Activated CD4-positive, CD25-positive, alpha-beta regulatory T cell treated with anti-CD3 and anti-CD28 coated beads, Interleukin-2, amount 50 U/mL, for 24 hours (primary cell): ENCODE measurements at regions not wholly inside any gene's neighbourhood (a gene's known extent, or its start where the extent isn't known, plus 50 kb on each side); places are given as distances from the start of the nearest gene placed in this dataset.

Experiments
- ATAC-seq, 2 donors: fragments of 150-1000 bp; cut with Tn5 transposase; one replicate each; pipeline ENCODE4 v1.10.0; 2021; ENCODE audit warnings: mild to moderate bottlenecking in 1 of 2, moderate library complexity in 1 of 2

- no peak for ATAC-seq
These were observed 154.5 kb upstream of the ZNF32 start for GRCh38 chr10:43802988-43803696.

DNA sequence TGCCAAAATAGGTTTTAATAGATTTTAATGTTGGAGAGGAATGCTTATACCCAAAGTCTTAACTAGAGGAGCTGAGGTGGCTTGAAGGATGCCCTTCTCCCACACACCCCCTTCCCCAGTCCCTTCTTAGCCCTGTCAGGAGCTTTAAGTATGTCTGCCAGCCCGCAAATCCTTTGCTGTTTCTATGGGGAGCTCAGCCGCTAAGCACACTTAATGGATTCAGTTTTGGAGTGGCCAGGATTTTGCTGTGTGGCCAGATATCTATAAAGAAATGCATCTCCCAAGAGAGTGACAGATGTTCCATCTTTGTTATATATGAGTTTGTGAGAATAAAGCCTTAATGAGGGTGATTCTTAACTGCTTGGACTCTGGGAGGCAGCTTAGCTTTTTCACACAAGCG is 152.9 kb upstream of the ZNF32 start:
- ATAC-seq: no peak

- ATAC-seq: no peak
These were observed 152.5 kb upstream of the ZNF32 start for GRCh38 chr10:43801140-43801539.

- no peak for ATAC-seq
These were observed 148.1 kb upstream of the ZNF32 start for GRCh38 chr10:43796781-43797180.

GRCh38 chr10:43795639-43796038 is 147.0 kb upstream of the ZNF32 start:
- ATAC-seq: no peak

DNA sequence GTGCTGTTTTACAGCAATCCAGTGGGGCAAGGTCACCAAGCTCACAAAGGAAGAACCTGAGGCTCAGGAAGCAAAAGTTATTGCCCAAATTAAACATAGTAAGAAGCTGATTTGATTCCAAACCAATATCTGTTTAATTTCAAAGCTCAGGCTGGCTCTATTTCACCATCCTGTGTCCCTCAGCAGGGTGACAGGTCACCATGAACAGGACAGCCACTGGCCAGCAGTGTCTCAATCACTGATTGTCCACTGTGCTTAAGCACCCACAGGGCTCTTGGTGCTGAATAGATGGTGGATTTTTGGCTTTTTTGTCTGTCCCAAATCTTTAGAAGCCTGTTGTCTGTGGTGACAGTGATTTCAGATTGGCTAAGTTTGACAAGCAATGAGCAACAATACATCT is 146.4 kb upstream of the ZNF32 start:
- ATAC-seq: no peak

DNA sequence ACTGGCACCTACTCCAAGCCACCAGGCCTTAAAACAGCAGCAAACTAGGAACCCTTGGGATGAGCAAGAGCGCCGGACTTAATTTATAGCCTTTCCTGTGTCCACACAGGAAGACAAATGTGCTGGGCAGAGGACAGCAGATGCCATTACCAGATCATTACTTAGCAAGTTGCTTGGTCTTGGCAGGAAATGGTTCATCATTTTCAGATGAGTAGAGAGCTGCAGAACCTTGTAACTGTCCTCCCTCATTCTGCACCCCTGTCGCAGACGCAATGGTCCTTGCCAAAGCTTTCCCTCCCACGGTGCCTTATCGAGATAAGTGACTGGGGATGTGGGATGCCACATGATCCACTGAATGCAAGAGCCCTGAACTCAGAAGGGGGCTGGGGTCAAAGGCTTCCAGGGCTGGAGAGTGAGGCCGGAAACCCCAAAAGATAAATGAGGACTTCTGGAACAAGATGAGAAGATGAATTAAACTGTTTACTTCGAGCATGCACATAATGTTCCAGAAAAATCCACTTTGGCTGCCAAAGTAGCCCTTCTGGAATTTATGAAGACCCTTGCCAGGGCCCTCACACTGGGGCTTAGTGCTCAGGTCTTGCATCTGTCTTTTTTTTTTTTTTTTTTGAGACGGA is 145.6 kb upstream of the ZNF32 start:
- ATAC-seq: no peak

DNA sequence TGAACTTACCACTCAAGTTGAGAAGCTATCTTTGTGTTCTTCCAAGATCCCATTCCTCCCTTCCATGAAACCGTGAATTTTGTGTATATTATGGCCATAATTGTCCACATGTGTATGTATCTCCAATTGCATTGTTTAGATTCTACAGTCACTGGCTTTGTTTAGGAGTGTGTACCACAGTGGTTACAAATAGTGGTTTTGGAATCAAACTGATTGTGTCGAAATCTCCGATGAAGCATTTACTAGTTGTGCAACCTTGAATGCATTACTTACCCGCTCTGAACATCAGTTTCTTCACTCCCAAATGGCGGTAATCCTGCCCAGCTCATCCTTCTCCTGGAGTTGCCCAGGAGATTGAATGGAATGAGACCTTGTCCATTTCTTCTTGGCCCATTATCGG is 145.0 kb upstream of the ZNF32 start:
- no peak for ATAC-seq

DNA sequence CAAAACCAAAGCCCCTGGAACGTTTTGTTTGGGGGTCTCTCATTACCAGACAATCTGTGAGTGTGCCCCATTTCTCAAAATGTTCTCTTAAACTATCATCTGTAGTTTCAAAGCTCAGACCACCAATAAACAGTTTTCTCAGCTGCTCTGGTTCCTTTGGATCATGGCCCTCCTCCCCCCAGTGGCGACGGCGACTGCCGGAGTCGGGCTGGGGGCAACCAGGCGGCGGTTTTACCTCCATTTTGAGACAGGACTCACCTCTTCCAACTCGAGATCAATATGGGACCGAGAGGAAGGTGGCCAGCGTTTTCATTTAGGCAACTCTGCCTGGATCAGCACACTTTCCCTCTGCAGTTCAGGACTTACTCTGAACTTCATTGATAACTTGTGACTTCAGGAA is 141.5 kb upstream of the ZNF32 start:
- no peak for ATAC-seq

GRCh38 chr10:43785252-43785651 is 136.6 kb upstream of the ZNF32 start:
- no peak for ATAC-seq

DNA sequence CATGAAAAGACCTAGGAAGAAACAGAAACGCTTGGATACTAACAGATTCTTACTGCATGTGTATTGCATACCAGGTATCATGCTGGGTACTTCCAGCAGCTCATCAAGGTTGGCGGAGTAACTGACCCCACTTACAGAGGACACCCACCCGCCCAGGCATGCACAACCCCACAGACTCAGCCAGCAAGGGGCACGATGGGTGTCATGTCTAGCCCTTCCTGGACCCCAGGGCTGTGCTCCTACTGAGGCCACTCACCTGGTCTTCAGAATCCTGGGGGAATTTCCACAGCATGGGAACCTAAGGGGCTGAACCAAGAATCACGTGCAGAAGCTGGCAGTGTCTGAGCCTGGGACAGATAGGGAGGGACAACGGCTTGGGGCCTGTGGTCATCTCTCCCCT is 134.1 kb upstream of the ZNF32 start:
- ATAC-seq: no peak

GRCh38 chr10:43781480-43782361 is 133.0 kb upstream of the ZNF32 start:
- peak; percentile 90 to 92 for ATAC-seq

DNA sequence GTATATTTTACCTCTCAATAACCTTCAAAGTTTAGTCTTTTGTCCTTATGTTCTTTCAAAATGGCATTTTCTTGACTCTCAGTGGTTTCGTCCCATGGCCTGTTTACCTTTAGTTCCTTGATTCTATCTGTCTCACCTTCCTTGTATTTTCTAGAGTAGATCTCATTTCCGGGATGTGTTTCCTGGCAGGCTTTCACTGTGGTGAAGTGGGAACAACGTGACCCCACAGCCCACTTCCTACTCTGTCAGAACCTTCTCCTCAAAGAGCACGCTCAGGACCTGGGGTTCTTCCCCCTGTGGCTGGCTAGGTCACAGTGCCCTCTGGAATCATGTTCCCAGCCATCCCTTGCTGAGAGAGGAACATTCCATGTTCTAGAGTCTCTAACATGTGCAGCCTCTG is 129.9 kb upstream of the ZNF32 start:
- ATAC-seq: no peak

GRCh38 chr10:43775384-43775783 is 126.7 kb upstream of the ZNF32 start:
- no peak for ATAC-seq

DNA sequence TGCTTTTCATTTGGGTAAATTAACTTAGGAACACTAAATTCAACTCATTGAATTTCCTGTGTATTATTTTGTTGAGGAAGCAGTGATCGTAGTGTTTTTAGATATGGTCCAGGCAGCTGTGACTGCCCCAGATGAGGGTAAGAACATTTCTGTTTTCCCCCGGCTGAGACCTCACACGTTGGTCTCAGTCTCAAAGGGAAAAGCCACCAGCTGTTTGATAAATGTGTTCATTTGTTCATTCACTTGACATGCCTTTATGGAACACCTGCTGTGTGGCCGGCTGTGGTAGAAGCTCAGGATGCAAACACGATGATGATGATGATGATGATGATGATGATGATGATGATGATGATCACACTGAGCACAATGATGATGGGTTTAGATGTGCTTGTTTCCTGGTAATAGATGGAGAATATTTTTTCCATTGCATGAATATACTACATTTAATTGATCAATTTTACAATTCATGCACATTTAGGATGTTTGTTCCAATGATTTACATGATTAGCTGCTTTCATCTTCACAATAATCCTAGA is 125.6 kb upstream of the ZNF32 start:
- ATAC-seq: no peak

DNA sequence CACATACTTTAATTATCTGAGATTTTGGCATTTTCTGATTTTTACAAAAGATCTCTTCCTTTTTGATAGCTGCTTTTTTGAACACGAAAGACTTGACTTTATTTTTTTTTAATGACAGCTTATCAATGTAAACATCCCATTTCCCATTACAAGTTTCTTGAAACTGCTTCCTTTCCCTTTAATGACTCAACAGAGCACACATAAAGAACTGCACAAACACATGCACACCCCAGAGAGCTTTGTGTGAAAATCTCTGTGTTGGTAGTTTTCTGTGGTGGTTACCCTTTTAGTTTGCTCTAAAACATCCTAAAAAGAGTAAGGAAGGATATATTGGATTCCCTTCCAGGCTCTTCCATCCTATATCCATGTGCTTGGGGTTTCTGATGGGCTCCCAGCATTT is 125.1 kb upstream of the ZNF32 start:
- ATAC-seq: no peak

DNA sequence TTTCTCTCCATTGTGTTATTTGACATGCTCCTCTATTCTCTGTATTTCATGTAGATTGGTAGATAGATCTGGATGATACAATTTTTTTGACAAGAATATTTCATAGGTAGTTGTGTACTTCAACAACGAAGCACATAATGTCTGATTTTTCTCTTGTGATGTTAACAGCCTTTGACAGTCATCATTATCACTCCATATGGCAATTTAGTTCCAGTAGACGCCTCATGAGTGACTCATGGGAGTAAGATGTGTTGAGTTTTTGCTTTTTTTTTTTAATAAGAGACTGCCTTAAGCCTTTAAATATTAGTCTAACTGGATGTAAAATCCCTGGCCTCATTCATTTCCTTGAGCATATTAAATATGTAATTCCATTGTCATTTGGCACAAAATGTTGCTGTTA is 123.5 kb upstream of the ZNF32 start:
- no peak for ATAC-seq

DNA sequence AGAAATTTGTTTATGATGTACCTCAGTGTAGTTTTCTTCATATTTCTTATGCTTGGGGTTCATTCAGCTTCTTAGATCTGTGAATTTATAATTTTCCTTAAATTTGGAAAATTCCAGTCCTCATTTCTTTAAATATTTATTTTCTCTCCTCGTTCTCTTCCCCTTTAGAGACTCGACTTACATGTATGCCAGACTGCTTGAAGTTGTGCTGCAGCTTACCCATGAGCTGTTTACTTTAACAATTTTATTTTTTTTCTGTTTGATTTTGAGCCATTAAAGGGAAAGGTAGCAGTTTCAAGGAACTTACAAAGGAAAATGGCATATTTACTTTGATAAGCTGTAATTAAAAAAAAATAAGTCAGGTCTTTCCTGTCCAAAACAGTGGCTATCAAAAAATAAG is 123.0 kb upstream of the ZNF32 start:
- no peak for ATAC-seq

DNA sequence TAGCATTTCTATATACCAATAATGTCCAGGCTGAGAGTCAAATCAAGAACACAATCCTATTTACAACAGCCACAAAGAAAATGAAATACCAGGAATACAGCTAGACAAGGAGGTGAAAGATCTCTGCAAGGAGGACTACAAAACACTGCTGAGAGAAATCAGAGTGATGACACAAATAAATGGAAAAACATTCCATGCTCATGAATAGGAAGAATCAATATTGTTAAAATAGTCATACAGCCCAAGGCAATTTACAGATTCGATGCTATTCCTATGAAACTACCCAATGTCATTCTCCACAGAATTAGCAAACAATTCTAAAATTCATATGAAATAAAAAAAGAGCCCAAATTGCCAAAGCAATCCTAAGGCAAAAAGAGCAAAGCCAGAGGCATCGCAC is 116.8 kb upstream of the ZNF32 start:
- ATAC-seq: no peak

DNA sequence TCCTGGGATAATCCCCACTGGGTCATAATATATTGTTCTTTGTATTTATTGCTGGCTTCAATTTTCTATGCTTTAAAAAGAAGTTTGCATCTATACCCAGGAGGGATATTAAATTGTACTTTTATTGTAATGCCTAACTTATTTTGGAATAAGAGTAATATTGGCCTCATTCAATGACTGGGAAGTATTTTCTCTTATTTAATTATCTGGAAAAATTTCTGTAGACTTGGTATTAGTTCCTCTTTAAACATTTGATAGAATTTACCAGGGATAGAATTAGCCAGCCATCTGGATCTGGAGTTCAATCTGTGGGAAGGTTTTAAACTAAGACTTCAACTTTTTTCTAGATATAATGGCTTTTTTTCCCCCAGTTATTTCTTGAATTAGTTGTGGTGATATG is 115.2 kb upstream of the ZNF32 start:
- no peak for ATAC-seq

- ATAC-seq: no peak
These were observed 111.8 kb upstream of the ZNF32 start for GRCh38 chr10:43760514-43760913.

DNA sequence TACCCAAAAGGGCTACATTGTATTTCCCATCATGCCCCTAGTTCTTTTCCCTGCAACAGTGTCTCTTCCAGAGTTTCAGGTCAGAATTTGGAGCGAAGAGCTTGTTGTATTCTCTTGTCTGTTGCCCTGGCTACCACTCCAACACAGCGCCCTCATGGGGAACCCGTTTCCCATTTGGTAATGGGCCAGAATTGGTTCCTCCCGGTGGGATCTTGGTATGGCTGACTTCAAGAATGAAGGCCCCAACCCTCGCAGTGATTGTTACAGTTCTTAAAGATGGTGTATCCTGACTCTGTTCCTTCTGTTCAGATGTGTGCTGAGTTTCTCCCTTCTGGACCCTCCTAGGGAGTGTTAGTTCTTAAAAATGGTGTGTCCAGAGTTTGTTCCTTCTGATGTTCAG is 110.5 kb upstream of the ZNF32 start:
- ATAC-seq: no peak

- no peak for ATAC-seq
These were observed 107.7 kb upstream of the ZNF32 start for GRCh38 chr10:43756341-43756740.
